ENCODE measurements at regions not wholly inside any gene's neighbourhood (a gene's known extent, or its start where the extent isn't known, plus 50 kb on each side); places are given as distances from the start of the nearest gene placed in this dataset.
"Not testable (repeated sequence)": the region's sequence is repeated elsewhere in the genome, so short reads cannot be mapped to it uniquely, and the experiment has no call there.

DNA sequence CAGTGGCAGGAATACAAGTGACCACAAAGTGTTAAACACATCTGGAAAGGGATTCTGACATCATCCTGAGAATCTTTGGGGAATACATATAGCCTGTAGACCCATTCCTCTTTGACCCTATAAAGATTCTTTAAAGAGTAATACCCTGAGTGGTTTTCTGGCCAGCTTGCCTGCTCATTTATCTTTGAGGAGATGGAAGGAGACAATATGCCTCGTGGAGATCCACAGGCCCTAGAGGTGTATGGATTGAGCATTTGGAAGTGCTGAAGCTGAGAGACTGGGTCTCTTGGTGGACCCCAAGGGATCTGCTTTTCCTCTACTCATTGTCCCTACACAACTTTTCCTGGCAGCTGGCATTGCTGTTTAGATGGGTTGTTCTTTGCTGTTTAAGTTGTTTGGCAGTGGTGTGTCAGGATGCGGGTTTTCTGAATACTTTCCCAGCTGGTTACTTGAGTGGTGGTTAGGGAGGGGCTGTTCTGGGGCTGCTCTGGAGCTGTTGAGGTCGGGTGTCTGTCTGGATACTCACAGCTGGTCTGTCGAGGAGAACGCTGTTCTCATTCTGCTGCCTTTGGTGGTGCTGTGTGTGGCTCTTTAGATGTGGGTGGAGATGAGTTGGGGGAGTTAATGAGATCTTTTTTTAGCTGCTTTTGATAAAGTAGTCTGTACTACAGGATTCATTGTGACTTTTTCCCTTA, 50.1 kb upstream of the FAM72C start:
- H3K9me3 ChIP-seq; H3K27me3 ChIP-seq; H3K27ac ChIP-seq; H3K4me3 ChIP-seq; DNase-seq; H3K4me1 ChIP-seq; H3K36me3 ChIP-seq; intact Hi-C loops (cut with DNase I; ENCODE audit: low total_unique reads): not testable (repeated sequence)
- 33 to 50% (median 45%) methylated on average over 1 of the region's 5 CpGs; no CpG with 5 or more reads in 1 of the 5 donors for WGBS, 5 donors
